WTC11 (cell line): ENCODE measurements at regions not wholly inside any gene's neighbourhood (a gene's known extent, or its start where the extent isn't known, plus 50 kb on each side); places are given as distances from the start of the nearest gene placed in this dataset.
"Not testable (repeated sequence)": the region's sequence is repeated elsewhere in the genome, so short reads cannot be mapped to it uniquely, and the experiment has no call there.

ENCODE experiments used
- ATAC-seq: fragments of 200-7000 bp; cut with Tn5 transposase; 2 replicates; pipeline ENCODE4 v1.10.0; 2021; ENCODE audit warnings: mild to moderate bottlenecking, moderate library complexity
- CTCF ChIA-PET: fragments of 300-600 bp; sonication (Branson Sonifier 250); formaldehyde crosslinking; loops from one replicate; lab custom pipeline; 2021; ENCODE audit warnings: antibody characterized with exemption; lab: Charles Lee
- POLR2A ChIA-PET: fragments of 350-600 bp; sonication (Branson Sonifier 250); formaldehyde crosslinking; loops from one replicate; lab custom pipeline; 2021; ENCODE audit warnings: antibody characterized with exemption; lab: Charles Lee
- DNase-seq: peaks from one replicate; pipeline ENCODE4 v3.0.0; 2021; ENCODE audit warnings: low spot score
- H3K27ac Mint-ChIP-seq: 2 replicates; pipeline ENCODE4 v1.8.0; 2021; ENCODE audit warnings: mixed read lengths
- H3K27me3 Mint-ChIP-seq: 2 replicates; pipeline ENCODE4 v1.8.0; 2021; ENCODE audit warnings: low read depth, mild to moderate bottlenecking, moderate library complexity, mixed read lengths
- H3K36me3 Mint-ChIP-seq: 2 replicates; pipeline ENCODE4 v1.8.0; 2021; ENCODE audit warnings: mixed read lengths
- H3K4me1 Mint-ChIP-seq: 2 replicates; pipeline ENCODE4 v1.8.0; 2022; ENCODE audit warnings: mixed read lengths
- H3K4me3 Mint-ChIP-seq: 2 replicates; pipeline ENCODE4 v1.8.0; 2021; ENCODE audit warnings: mild to moderate bottlenecking, moderate library complexity, mixed read lengths
- H3K9me3 Mint-ChIP-seq: 2 replicates; pipeline ENCODE4 v1.8.0; 2021; ENCODE audit warnings: mixed read lengths
- ARID4B ChIP-seq: sonication (generic); formaldehyde crosslinking; IDR thresholded peaks from 2 replicates; pipeline ENCODE4 v1.8.0; 2023; ENCODE audit warnings: missing genetic modification reagents, mild to moderate bottlenecking, borderline replicate concordance
- ATF3 ChIP-seq: sonication (generic); formaldehyde crosslinking; conservative IDR thresholded peaks from 2 replicates; pipeline ENCODE4 v1.8.1; 2022; ENCODE audit warnings: mild to moderate bottlenecking, missing genetic modification reagents
- CBFB ChIP-seq: sonication (generic); formaldehyde crosslinking; IDR thresholded peaks from 2 replicates; pipeline ENCODE4 v1.8.1; 2022; ENCODE audit warnings: mild to moderate bottlenecking, low read depth, missing genetic modification reagents
- CREM ChIP-seq: sonication (generic); formaldehyde crosslinking; IDR thresholded peaks from 2 replicates; pipeline ENCODE4 v1.8.1; 2022; ENCODE audit warnings: mild to moderate bottlenecking, missing genetic modification reagents, moderate library complexity
- FOXP1 ChIP-seq: sonication (generic); formaldehyde crosslinking; IDR thresholded peaks from 2 replicates; pipeline ENCODE4 v1.8.0; 2022; ENCODE audit warnings: missing genetic modification reagents, mild to moderate bottlenecking, moderate library complexity, borderline replicate concordance
- FOXP4 ChIP-seq: sonication (generic); formaldehyde crosslinking; IDR thresholded peaks from 2 replicates; pipeline ENCODE4 v1.8.0; 2022; ENCODE audit warnings: mild to moderate bottlenecking, missing genetic modification reagents
- IRF1 ChIP-seq: sonication (generic); formaldehyde crosslinking; IDR thresholded peaks from 2 replicates; pipeline ENCODE4 v1.8.0; 2023; ENCODE audit warnings: missing genetic modification reagents
- MAX ChIP-seq: sonication (generic); formaldehyde crosslinking; IDR thresholded peaks from 2 replicates; pipeline ENCODE4 v1.8.0; 2022; ENCODE audit warnings: mild to moderate bottlenecking, missing genetic modification reagents
- NFATC4 ChIP-seq: fragments of 250-450 bp; sonication (Bioruptor Pico); IDR thresholded peaks from 2 replicates; pipeline ENCODE4 v1.9.0; 2021; ENCODE audit warnings: mild to moderate bottlenecking
- NR2C2 ChIP-seq: sonication (generic); formaldehyde crosslinking; IDR thresholded peaks from 2 replicates; pipeline ENCODE4 v1.8.0; 2022; ENCODE audit warnings: mild to moderate bottlenecking, missing genetic modification reagents
- RORB ChIP-seq: fragments of 250-450 bp; sonication (Bioruptor Pico); IDR thresholded peaks from 2 replicates; pipeline ENCODE4 v1.9.0; 2021; ENCODE audit warnings: mild to moderate bottlenecking
- TEAD4 ChIP-seq: sonication (generic); formaldehyde crosslinking; IDR thresholded peaks from 2 replicates; pipeline ENCODE4 v1.8.0; 2022; ENCODE audit warnings: mild to moderate bottlenecking, missing genetic modification reagents
- ZBTB21 ChIP-seq: sonication (generic); formaldehyde crosslinking; IDR thresholded peaks from 2 replicates; pipeline ENCODE4 v1.8.1; 2023; ENCODE audit warnings: mild to moderate bottlenecking, missing genetic modification reagents, borderline replicate concordance
- ZNF121 ChIP-seq: sonication (generic); formaldehyde crosslinking; IDR thresholded peaks from 2 replicates; pipeline ENCODE4 v1.8.0; 2023; ENCODE audit warnings: missing genetic modification reagents
- ZNF416 ChIP-seq: fragments of 250-450 bp; sonication (Bioruptor Pico); IDR thresholded peaks from 2 replicates; pipeline ENCODE4 v1.9.0; 2021; ENCODE audit warnings: mild to moderate bottlenecking, inconsistent platforms
- ZNF532 ChIP-seq: fragments of 250-450 bp; sonication (Bioruptor Pico); IDR thresholded peaks from 2 replicates; pipeline ENCODE4 v1.9.0; 2021; ENCODE audit warnings: mild to moderate bottlenecking, borderline replicate concordance

GRCh38 chr10:64690194-64690593, 1169.0 kb downstream of the REEP3 start (continued):
- TF ChIP-seq ZNF532 (CRISPR knock-in tag): no peak

- H3K27ac Mint-ChIP-seq: no peak overlapping the region
- CTCF ChIA-PET: no interaction called here
- POLR2A ChIA-PET: no interaction called here
- peaks cover 16% of the 10 kb centered on the region for H3K9me3 Mint-ChIP-seq
- TF ChIP-seq ARID4B (no peak), NFATC4 (CRISPR knock-in tag) (no peak), FOXP4 (CRISPR knock-in tag) (no peak), CBFB (CRISPR knock-in tag) (no peak), FOXP1 (CRISPR knock-in tag) (no peak), RORB (CRISPR knock-in tag) (no peak), ATF3 (CRISPR knock-in tag) (no peak), IRF1 (CRISPR knock-in tag) (no peak), ZBTB21 (CRISPR knock-in tag) (no peak), MAX (CRISPR knock-in tag) (no peak), CREM (CRISPR knock-in tag) (no peak), TEAD4 (no peak), ZNF416 (CRISPR knock-in tag) (no peak), ZNF121 (CRISPR knock-in tag) (no peak), NR2C2 (CRISPR knock-in tag) (no peak)
- H3K4me3 Mint-ChIP-seq: no peak overlapping the region
- H3K36me3 Mint-ChIP-seq: no peaks in the 10 kb centered on the region
- no peak for DNase-seq
- H3K4me1 Mint-ChIP-seq: no peaks in the 10 kb centered on the region
- ATAC-seq: no peak
- no peaks in the 10 kb centered on the region for H3K27me3 Mint-ChIP-seq
Observed at GRCh38 chr10:64699244-64699643, 1178.0 kb downstream of the REEP3 start.

- H3K27ac Mint-ChIP-seq, ATAC-seq, CTCF ChIA-PET, DNase-seq, H3K4me3 Mint-ChIP-seq, H3K27me3 Mint-ChIP-seq, H3K36me3 Mint-ChIP-seq, POLR2A ChIA-PET: not testable (repeated sequence)
- Mint-ChIP-seq H3K9me3 (peaks cover 16% of the 10 kb centered on the region), H3K4me1 (peaks cover 14% of the 10 kb centered on the region)
Observed at GRCh38 chr10:64702086-64702485, 1180.9 kb downstream of the REEP3 start.
